Progenitor cell of endocrine pancreas (in vitro differentiated cells): ENCODE measurements at regions not wholly inside any gene's neighbourhood (a gene's known extent, or its start where the extent isn't known, plus 50 kb on each side); places are given as distances from the start of the nearest gene placed in this dataset.

Source experiments
- DNase-seq: peaks from one replicate; pipeline ENCODE4 v3.0.0; 2021; ENCODE audit warnings: low spot score; ENCODE audit not compliant: unreplicated experiment
- H3K27ac Mint-ChIP-seq: 2 replicates; pipeline ENCODE4 v1.8.0; 2021; ENCODE audit warnings: mild to moderate bottlenecking, moderate library complexity, mixed read lengths
- H3K27me3 Mint-ChIP-seq: 2 replicates; pipeline ENCODE4 v1.8.0; 2021; ENCODE audit warnings: mixed read lengths
- H3K36me3 Mint-ChIP-seq: 2 replicates; pipeline ENCODE4 v1.8.0; 2022; ENCODE audit warnings: mixed read lengths; ENCODE audit not compliant: insufficient read depth
- H3K4me1 Mint-ChIP-seq: 2 replicates; pipeline ENCODE4 v1.8.0; 2021; ENCODE audit warnings: low read depth, mixed read lengths
- H3K4me3 Mint-ChIP-seq: 2 replicates; pipeline ENCODE4 v1.8.0; 2021; ENCODE audit warnings: low read depth, mild to moderate bottlenecking, moderate library complexity, mixed read lengths
- H3K9me3 Mint-ChIP-seq: 2 replicates; pipeline ENCODE4 v1.8.0; 2021; ENCODE audit warnings: low read depth, mixed read lengths
- TF ChIP-seq, protein P1 (sequence below): fragments of 200-600 bp; sonication (generic); IDR thresholded peaks from one replicate; pipeline ENCODE4 v1.5.0; 2021; ENCODE audit warnings: antibody characterized with exemption, mild to moderate bottlenecking; ENCODE audit not compliant: unreplicated experiment

DNA sequence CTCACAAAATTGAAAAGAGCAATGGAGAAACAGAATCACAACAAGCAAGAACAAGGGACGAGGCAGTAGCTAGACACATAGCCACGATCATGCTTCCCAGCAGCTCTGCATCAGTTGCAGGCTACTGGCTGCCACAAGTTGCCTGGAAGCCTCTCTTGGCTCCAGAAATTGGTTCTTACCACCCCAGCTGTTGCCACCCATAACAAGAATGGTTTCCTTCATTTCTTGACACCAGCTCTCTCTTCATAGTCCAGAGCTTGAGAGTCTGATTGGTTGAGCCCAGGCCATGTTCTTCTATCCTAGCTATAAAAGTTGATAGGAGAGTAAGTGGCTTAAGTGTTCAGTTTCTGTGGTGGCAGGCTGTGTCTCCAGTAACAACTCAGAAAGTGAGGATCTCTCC is 210.7 kb upstream of the ANKRD55 start:
- DNase-seq, result no peak
- Mint-ChIP-seq H3K27ac (no peak overlapping the region), H3K36me3 (no peaks in the 10 kb centered on the region), H3K4me3 (no peak overlapping the region), H3K9me3 (no peaks in the 10 kb centered on the region), H3K4me1 (peaks cover 3% of the 10 kb centered on the region), H3K27me3 (peaks cover 9% of the 10 kb centered on the region)
- TF ChIP-seq, protein P1, sequence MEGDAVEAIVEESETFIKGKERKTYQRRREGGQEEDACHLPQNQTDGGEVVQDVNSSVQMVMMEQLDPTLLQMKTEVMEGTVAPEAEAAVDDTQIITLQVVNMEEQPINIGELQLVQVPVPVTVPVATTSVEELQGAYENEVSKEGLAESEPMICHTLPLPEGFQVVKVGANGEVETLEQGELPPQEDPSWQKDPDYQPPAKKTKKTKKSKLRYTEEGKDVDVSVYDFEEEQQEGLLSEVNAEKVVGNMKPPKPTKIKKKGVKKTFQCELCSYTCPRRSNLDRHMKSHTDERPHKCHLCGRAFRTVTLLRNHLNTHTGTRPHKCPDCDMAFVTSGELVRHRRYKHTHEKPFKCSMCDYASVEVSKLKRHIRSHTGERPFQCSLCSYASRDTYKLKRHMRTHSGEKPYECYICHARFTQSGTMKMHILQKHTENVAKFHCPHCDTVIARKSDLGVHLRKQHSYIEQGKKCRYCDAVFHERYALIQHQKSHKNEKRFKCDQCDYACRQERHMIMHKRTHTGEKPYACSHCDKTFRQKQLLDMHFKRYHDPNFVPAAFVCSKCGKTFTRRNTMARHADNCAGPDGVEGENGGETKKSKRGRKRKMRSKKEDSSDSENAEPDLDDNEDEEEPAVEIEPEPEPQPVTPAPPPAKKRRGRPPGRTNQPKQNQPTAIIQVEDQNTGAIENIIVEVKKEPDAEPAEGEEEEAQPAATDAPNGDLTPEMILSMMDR, result no peak

DNA sequence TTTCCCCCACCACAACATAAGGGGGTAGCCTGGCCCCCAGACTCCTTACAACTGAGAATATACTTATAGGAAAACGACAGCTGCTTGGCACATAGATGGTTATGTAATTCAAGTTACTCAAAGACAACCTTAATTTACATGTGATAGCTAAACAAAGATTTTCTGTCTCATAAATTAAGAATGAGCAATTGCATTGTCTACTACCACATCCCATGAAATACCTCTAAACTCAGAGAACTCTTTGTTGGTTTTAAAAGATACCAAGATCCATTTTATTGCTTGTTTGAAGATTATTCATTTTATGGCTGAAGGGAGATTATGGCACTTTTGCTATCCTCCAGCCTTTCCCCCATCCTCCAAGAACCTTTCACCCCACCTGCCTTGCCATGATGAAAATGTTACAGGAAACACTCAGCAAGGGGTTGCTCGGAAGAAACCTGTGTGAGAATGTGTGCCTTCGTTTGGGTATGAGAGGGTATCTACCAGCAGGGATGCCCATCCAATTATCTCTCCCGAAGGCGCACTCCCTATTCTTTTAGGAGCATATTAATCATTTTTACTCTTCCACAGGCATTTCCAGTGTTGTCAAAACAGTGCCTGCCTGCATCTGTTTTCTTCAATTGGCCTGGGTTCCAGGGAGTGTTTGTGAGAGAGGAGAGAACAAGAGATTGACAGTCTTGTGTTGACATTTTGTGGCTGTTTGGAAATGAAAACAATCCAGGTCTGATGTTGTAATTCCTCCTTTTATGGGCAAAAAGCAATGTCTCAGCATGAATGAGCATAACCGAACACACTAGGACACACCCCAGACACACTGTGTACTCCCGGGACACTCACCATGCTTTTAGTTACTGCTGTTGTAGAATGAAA is 208.0 kb upstream of the ANKRD55 start:
- Mint-ChIP-seq H3K9me3 (no peaks in the 10 kb centered on the region), H3K4me3 (no peak overlapping the region), H3K27me3 (no peaks in the 10 kb centered on the region)

DNA sequence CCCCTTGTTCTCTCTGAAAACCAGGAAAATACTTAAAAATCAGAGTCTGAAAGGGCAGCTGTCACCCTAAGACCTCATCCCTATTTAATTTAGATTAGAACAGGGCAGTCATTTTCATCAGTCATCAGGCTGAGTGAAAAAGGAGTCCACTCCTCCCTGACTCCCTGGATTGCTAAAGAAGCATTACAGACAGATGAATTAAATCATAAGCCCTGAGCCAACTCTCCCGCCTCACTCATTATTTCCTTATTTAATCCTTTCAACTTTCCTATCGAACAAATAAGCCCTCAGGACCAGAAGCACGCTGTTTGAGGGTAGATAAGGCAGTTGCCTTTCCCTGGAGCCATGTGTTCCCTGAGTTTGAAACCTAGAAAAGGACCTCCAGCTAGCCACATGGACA is 201.9 kb upstream of the ANKRD55 start:
- Mint-ChIP-seq H3K36me3 (no peaks in the 10 kb centered on the region), H3K4me1 (no peaks in the 10 kb centered on the region), H3K9me3 (no peaks in the 10 kb centered on the region), H3K4me3 (no peak overlapping the region), H3K27ac (no peak overlapping the region), H3K27me3 (peaks cover 6% of the 10 kb centered on the region)
- no peak for DNase-seq
- TF ChIP-seq, protein P1, result no peak

More for the DNA sequence above, 208.0 kb upstream of the ANKRD55 start:
- no peak for DNase-seq
- no peaks in the 10 kb centered on the region for H3K36me3 Mint-ChIP-seq
- TF ChIP-seq, protein P1, result no peak
- H3K4me1 Mint-ChIP-seq, result peaks cover 3% of the 10 kb centered on the region
- H3K27ac Mint-ChIP-seq, result no peak overlapping the region

DNA sequence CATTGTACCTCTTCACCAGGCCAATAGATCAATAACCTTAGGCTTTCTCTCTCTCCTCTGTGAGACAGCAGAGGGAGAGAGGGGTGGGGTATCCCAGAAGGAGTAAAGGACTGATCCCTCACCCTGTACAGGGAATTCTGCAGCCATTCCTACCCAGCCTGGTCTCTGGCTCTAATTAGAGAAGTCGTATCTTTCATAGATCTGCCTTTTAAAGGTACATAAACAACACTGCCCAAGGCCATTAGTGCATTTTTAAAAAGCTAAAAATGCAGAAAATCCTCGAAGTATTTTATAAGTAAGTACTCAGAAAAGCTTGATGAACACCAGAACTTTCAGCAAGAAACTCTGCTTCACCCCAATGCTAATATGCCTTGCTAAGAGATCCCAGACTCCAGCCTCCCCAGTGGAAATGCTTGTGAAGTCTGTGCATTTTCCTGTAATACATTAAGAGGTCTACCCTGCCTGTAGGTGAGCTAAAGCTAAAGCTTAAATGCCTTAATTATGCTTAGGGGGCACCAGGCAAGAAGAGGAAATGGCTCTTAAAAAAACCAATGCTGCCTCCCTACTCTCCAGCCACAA is 200.0 kb upstream of the ANKRD55 start:
- Mint-ChIP-seq H3K4me1 (no peaks in the 10 kb centered on the region), H3K4me3 (no peak overlapping the region), H3K9me3 (no peaks in the 10 kb centered on the region), H3K36me3 (no peaks in the 10 kb centered on the region), H3K27me3 (peaks cover 6% of the 10 kb centered on the region), H3K27ac (no peak overlapping the region)
- TF ChIP-seq, protein P1, result no peak
- no peak for DNase-seq

DNA sequence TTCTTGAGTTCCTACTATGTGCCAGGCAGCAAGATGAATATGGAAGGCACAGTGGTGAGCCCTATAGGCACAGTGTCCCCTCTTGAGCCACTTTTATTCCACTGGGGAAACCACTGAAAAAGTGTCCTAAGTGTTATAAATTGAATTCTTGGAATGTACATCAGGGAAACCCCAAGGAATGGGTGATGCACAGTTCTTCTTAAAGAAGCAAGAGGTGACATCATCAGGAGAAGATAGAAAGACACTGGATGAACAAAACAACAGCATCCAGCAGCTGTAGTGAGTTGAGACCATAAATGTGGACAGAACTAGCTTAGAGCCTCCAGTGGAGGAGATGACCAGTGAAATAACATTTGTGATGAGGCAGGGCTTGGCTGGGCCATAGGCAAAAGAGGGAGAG is 199.2 kb upstream of the ANKRD55 start:
- H3K36me3 Mint-ChIP-seq, result no peaks in the 10 kb centered on the region
- TF ChIP-seq, protein P1, result no peak
- H3K4me3 Mint-ChIP-seq, result no peak overlapping the region
- H3K27ac Mint-ChIP-seq, result no peak overlapping the region
- no peaks in the 10 kb centered on the region for H3K9me3 Mint-ChIP-seq
- peaks cover 6% of the 10 kb centered on the region for H3K27me3 Mint-ChIP-seq
- DNase-seq, result no peak
- no peaks in the 10 kb centered on the region for H3K4me1 Mint-ChIP-seq
